Fibroblast of villous mesenchyme (primary cell): ENCODE measurements at regions not wholly inside any gene's neighbourhood (a gene's known extent, or its start where the extent isn't known, plus 50 kb on each side); places are given as distances from the start of the nearest gene placed in this dataset. TPM values are rescaled to one million over a fixed set of nuclear protein-coding genes. Genes with fewer than 3 reads are reported as not detected.

ENCODE experiments used
- DNase-seq: peaks from one replicate; pipeline ENCODE4 v3.0.0-alpha.2; 2010; ENCODE audit warnings: low read depth
- H3K4me3 ChIP-seq: 2 replicates; pipeline ENCODE4 v1.5.1; 2011; ENCODE audit warnings: low read depth, mild to moderate bottlenecking, low read length
- small RNA-seq: library from RNA; depleted of rRNA; stranded (forward); fragments of <200 nt; gene quantifications from one replicate; pipeline ENCODE3, GENCODE V24; 2012
- TF ChIP-seq, protein P1 (sequence below): IDR thresholded peaks from 2 replicates; pipeline ENCODE4 v1.5.1; 2012; ENCODE audit warnings: low read depth, mild to moderate bottlenecking, low read length; ENCODE audit not compliant: insufficient read depth

DNA sequence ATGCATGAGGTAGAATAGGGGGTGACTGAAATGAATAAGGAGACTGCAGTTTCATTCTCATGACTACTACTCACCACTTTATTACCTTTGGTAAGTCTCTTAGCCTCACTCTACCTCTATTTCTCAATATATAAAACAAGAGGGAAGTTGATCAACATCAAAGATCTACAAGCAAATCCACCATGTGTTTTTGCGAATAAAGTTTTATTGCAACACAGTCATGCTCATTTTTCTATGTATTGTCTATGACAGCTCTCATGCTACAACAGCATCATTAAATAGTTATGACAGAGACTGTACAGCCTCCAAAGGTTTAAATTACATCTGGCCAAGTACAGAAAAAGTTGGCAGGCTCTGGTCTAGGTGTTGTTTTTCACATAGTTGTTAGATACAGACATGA is 72.6 kb upstream of the CPEB2 start:
- H3K4me3 ChIP-seq, result no peak overlapping the region
- DNase-seq, result no peak
- TF ChIP-seq, protein P1, sequence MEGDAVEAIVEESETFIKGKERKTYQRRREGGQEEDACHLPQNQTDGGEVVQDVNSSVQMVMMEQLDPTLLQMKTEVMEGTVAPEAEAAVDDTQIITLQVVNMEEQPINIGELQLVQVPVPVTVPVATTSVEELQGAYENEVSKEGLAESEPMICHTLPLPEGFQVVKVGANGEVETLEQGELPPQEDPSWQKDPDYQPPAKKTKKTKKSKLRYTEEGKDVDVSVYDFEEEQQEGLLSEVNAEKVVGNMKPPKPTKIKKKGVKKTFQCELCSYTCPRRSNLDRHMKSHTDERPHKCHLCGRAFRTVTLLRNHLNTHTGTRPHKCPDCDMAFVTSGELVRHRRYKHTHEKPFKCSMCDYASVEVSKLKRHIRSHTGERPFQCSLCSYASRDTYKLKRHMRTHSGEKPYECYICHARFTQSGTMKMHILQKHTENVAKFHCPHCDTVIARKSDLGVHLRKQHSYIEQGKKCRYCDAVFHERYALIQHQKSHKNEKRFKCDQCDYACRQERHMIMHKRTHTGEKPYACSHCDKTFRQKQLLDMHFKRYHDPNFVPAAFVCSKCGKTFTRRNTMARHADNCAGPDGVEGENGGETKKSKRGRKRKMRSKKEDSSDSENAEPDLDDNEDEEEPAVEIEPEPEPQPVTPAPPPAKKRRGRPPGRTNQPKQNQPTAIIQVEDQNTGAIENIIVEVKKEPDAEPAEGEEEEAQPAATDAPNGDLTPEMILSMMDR, result no peak

DNA sequence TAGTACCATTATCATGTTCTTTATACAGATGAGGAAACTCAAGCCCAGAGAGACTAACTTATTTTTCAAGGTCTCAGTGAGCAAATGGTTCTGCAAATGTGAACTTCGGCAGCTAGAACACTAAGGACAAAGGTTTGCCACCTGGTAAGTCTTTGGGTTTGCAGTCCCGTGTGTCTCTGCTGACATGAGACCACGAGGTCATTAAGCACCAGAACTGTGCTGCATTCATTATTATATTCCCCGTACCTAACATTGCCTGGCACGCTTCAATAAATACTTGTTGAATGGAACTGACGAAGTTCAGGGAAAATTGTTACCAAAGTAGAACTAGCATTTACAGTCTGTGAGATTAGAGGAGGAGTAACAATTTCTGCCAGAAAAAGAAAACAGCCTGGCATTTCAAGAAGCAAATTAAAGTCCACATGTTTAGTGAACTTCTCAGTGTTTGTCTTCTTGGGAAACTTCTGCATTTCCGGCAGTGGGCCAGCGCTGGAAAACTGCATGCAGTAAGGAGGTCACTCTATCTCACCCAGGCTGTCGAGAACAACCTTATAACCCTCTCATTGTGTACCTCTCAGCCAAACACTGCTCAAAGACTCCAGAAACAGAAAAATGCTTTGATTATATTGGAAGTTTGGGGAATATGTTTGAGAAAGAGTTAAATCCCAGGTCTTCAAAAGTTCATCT is 67.4 kb upstream of the CPEB2 start:
- TF ChIP-seq, protein P1, result no peak
- DNase-seq, result no peak
- no peak overlapping the region for H3K4me3 ChIP-seq

DNA sequence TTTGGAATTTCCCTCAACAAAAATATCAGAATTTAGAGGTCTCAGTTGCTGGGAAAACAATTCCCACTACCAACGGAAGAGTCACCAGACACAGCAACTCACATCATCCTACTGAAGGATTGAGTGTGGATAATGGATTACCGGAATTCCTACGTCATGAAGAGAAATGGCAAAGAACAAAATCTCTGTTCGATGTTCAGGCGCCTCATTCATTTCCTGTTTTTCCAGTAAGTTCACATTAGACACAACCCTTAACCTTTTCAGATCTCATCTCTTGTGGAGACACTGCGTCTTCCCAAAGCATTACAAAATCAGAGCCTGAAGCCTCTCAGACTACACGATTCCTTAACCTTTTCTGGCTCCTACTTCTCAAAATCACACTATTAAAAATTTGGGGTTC is 58.5 kb upstream of the CPEB2 start:
- no peak for DNase-seq
- TF ChIP-seq, protein P1, result no peak
- no peak overlapping the region for H3K4me3 ChIP-seq

DNA sequence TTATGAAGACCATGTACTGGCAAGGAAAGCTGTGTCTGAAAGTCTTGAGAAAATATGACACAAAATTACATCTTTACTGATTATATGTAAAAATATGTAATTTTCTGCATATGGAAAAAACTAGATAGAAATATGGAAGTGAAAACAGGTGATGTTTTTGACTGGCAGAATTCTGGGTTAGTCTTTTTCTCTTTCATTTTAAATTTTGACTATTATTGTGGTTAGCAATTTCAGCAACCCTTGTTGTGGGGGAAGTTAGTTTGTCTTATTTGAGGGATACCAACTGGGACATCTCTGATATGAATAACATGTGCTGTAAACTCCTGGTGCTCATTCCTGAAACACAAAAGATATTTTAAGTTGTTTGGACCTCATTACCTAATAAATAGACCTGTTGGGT is 49.9 kb upstream of the CPEB2 start:
- TF ChIP-seq, protein P1, result no peak
- no peak overlapping the region for H3K4me3 ChIP-seq
- DNase-seq, result no peak

Small RNA genes lying in the stretch of these regions (small RNA-seq; reads per million reads assigned to genes)
- gene RF00092, result not detected
